GM18517 (cell line): ENCODE measurements at regions not wholly inside any gene's neighbourhood (a gene's known extent, or its start where the extent isn't known, plus 50 kb on each side); places are given as distances from the start of the nearest gene placed in this dataset.

Source experiments
- ATAC-seq: cut with Tn5 transposase; IDR thresholded peaks from one replicate; pipeline ENCODE4 v1.9.1; 2021; ENCODE audit warnings: mild to moderate bottlenecking, moderate library complexity; ENCODE audit not compliant: unreplicated experiment

DNA sequence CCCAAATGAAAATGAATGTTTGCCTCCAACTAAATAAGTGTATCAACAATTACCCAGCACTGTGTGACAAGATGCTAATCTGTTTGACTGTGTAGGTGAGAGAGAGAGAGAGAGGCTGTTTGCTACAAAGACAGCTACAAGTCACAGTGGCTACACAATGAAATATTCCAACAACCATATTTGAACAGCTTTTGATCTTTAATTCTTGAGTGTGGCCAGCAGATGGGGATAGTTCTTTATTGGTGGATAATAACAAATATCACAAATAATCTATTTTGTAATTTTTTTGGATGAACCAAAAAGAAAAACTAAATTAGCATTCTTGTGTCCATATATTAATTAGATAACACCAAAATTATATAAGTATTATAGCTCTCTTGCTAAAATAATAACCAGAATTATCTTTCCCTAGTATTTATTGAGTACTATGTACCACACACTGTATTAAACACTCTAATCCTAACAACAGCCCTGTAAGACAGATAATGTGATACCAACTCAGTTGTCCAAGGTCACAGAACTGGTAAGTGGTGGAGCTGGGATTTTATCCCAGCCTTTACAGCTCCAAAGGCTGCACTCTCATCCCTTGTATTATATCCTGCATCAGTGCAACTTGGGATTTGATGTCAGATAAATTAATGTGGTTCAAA lies 61.9 kb upstream of the C3orf80 start:
- ATAC-seq, result no peak

DNA sequence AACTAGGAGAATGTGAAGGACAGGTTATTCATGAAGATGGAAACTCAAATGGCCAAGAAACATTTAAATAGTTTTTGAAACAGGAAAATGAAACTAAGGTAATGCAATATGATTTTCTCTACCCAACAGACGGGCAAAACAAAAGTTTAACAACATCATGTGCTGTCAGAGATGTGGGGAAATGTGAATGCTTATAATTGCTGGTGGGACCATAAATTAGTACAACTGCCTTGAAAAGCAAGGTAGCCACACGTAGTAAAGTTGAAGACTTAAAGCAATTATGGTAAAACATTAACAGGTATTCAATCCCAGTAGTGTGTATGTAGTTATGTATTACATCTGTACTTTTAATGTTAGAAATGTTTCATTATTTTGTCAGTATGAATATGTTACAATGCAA lies 57.0 kb upstream of the C3orf80 start:
- no peak for ATAC-seq

DNA sequence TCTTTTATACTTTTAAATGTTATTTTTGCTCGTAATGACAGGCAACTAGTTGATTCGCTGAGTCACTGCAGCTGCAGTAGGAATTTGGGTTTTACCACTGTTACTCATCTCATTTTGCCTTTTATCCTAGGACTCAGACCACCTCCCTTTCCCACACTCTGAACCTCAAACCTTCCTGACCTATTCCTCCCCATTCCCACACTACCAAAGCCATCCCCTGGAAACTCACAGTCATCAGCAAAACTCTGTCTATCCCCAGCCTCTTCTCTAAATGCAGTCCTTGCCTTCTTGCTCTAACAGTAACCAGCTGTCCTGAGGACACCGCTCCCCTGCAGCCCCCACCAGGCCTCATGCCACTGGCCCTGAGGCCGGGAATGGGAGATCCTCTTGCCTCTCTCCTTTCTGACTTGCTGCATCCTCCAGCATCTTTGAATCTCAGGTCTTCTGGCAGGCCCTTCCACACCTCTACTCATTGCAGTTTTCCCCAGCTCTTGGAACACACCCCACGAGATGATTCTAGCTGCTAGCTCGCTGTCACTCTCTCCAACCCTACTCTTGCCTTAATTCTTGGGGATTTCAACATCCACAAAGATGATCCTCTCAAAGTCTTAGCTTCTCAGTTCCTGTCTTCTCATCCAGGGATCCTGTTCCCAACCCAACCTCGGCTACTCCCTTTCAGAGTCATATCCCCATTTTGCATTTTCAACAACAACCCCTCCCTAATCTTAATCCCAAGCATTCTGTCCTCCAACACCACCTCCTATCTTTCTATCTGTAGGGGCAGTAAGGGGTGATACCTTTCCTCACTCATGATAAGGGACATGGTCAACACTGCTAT lies 55.9 kb upstream of the C3orf80 start:
- no peak for ATAC-seq

DNA sequence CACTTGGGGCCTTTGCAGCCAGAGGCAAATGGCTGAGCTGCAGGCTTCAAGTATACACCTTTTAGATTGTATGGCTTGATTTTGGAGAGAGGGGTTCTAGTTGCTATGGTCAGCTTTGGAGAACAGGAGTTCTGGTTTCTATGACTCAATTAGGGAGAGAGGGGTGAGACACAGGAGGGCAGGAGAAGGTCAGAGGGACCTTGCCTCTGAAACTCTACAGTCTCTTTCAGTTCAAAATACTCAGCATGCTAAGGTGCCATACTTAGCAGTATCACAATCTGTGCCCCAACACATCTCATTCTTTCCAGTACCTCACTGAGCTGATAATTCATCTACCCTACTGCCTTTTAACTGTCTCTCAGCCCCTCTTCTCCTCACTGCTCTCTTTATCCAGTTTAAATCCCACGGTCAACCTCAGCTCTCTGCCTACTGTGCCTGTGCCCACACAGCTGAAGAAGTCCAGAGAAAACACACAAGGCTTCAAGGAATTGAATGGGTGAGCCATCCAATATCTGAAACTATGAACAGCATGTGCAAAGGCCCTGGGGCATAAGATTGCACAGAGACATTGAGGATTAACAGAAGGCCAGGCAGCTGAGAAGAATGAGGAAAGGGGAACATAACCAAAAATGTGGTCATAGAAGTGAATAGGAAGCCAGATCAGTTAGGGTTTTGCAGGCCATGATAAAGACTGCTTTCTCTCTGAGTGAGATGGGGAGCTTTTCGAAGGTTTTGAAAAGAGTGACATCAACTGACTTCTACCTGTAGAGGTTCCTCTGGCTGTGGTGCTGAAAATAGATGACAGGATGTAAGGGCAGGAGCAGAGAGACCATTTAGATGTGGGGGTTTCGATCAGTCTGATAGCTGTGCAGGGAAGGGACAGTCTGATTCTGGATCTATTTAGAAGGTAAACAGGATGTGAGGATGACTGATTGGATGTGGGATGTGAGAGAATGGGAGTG lies 54.5 kb upstream of the C3orf80 start:
- ATAC-seq, result peak; percentile 63

DNA sequence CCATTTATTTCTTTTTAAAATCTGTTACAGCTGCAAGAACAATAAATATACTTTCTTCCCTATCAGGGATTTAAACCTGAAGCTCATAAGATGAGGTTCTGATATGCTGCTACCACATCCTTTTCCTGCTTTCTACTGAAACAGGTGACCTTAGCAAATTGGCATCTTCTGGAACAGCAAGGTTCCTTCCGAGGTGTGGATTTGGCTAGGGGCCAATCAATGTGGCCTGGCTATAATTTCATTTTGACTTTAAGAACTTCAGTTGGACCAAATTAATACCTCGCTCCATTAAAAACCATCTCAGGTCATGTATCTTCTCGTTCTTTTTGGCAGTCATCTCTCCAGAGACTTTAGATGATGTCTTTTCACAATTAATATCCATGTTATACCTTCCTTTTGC lies 53.4 kb upstream of the C3orf80 start:
- no peak for ATAC-seq

DNA sequence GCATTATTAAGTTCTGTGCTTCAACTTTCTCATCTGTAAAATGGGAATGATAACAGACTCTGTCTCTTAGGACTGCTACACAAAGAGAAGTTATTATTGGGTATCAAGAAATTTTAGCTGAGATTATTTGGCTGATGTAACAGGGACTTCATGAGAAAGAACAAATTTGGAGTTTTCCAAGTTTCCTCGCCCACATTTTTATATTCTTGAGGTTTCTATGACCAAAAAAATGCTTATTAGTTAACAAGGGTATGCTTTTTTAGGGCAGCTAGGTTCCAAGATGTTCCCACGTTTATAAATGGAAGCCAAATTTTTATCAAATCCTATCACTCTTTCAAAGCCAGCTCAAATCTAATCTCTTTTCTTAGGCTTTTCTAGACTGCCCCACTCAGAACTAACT lies 50.6 kb upstream of the C3orf80 start:
- ATAC-seq, result no peak
